HG03460 (cell line): ENCODE measurements at regions not wholly inside any gene's neighbourhood (a gene's known extent, or its start where the extent isn't known, plus 50 kb on each side); places are given as distances from the start of the nearest gene placed in this dataset.

Source experiments
- ATAC-seq: cut with Tn5 transposase; IDR thresholded peaks from one replicate; pipeline ENCODE4 v1.9.1; 2021; ENCODE audit not compliant: unreplicated experiment

- ATAC-seq = no peak
Measured at GRCh38 chr4:180493299-180493698, 1749.9 kb upstream of the TENM3 start.

- no peak for ATAC-seq
Measured at GRCh38 chr4:180500154-180500553, 1743.0 kb upstream of the TENM3 start.

GRCh38 chr4:180512801-180513475, 1730.3 kb upstream of the TENM3 start:
- ATAC-seq = no peak

GRCh38 chr4:180518906-180519305, 1724.3 kb upstream of the TENM3 start:
- ATAC-seq = no peak

- ATAC-seq = no peak
Measured at GRCh38 chr4:180521181-180521580, 1722.0 kb upstream of the TENM3 start.

- ATAC-seq = no peak
Measured at GRCh38 chr4:180525523-180526077, 1717.6 kb upstream of the TENM3 start.

- ATAC-seq = no peak
Measured at GRCh38 chr4:180528003-180528402, 1715.2 kb upstream of the TENM3 start.

- ATAC-seq = no peak
Measured at GRCh38 chr4:180530787-180531186, 1712.4 kb upstream of the TENM3 start.

GRCh38 chr4:180532691-180533090, 1710.5 kb upstream of the TENM3 start:
- no peak for ATAC-seq

- no peak for ATAC-seq
Measured at GRCh38 chr4:180538384-180539057, 1704.7 kb upstream of the TENM3 start.

- ATAC-seq = peak; percentile 79
Measured at GRCh38 chr4:180539284-180539683, 1703.9 kb upstream of the TENM3 start.

GRCh38 chr4:180541678-180542077, 1701.5 kb upstream of the TENM3 start:
- no peak for ATAC-seq

- ATAC-seq = no peak
Measured at GRCh38 chr4:180542445-180543100, 1700.6 kb upstream of the TENM3 start.

- ATAC-seq = no peak
Measured at GRCh38 chr4:180550106-180550505, 1693.1 kb upstream of the TENM3 start.

- peak; percentile 54 for ATAC-seq
Measured at GRCh38 chr4:180557348-180557747, 1685.9 kb upstream of the TENM3 start.

- ATAC-seq = no peak
Measured at GRCh38 chr4:180557950-180558349, 1685.3 kb upstream of the TENM3 start.

- no peak for ATAC-seq
Measured at GRCh38 chr4:180558427-180558826, 1684.8 kb upstream of the TENM3 start.

GRCh38 chr4:180560896-180561295, 1682.3 kb upstream of the TENM3 start:
- no peak for ATAC-seq

GRCh38 chr4:180564026-180564425, 1679.2 kb upstream of the TENM3 start:
- ATAC-seq = no peak

- no peak for ATAC-seq
Measured at GRCh38 chr4:180564448-180564847, 1678.8 kb upstream of the TENM3 start.

GRCh38 chr4:180565856-180566431, 1677.3 kb upstream of the TENM3 start:
- ATAC-seq = no peak

- ATAC-seq = no peak
Measured at GRCh38 chr4:180566492-180566891, 1676.7 kb upstream of the TENM3 start.
